ENCODE measurements at regions not wholly inside any gene's neighbourhood (a gene's known extent, or its start where the extent isn't known, plus 50 kb on each side); places are given as distances from the start of the nearest gene placed in this dataset.

DNA sequence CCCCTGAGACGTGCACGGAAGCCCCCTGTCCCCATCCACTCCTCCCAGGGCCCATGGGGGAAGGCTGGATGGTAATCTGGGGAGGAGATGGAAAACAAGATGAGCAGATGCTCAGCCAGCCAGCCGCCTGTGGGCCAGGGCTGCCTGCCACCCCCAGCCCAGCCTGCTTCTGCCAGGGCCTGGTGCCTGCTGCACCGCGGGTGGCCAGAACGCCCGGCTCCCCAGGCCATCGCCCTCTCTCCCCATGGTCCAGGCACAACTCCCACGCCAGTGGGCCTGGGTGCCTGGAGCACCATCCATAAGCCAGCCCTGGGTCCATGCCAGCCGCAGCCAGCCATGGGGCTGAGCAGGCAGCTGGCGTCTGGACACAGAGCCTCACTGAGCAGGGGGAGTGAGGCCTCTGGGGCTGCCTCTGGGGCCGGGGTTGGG is 57.2 kb upstream of the ELN start:
- no peak for TF ChIP-seq POLR2AphosphoS5 (IDR thresholded peaks at IDR 0.05)
- TF ChIP-seq, protein P1, sequence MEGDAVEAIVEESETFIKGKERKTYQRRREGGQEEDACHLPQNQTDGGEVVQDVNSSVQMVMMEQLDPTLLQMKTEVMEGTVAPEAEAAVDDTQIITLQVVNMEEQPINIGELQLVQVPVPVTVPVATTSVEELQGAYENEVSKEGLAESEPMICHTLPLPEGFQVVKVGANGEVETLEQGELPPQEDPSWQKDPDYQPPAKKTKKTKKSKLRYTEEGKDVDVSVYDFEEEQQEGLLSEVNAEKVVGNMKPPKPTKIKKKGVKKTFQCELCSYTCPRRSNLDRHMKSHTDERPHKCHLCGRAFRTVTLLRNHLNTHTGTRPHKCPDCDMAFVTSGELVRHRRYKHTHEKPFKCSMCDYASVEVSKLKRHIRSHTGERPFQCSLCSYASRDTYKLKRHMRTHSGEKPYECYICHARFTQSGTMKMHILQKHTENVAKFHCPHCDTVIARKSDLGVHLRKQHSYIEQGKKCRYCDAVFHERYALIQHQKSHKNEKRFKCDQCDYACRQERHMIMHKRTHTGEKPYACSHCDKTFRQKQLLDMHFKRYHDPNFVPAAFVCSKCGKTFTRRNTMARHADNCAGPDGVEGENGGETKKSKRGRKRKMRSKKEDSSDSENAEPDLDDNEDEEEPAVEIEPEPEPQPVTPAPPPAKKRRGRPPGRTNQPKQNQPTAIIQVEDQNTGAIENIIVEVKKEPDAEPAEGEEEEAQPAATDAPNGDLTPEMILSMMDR (IDR thresholded peaks at IDR 0.05) = no peak
- no peak for TF ChIP-seq POLR2A (IDR thresholded peaks at IDR 0.05)
